HCT116 (cell line): ENCODE measurements at regions not wholly inside any gene's neighbourhood (a gene's known extent, or its start where the extent isn't known, plus 50 kb on each side); places are given as distances from the start of the nearest gene placed in this dataset.

Experiments
- ATAC-seq: fragments of 200-7000 bp; cut with Tn5 transposase; 2 replicates; pipeline ENCODE4 v1.9.1; 2020; ENCODE audit warnings: mild to moderate bottlenecking, moderate library complexity
- BruUV-seq: library from RNA; stranded (reverse); fragments of 400-500 nt; replicated peaks from 2 replicates; lab custom pipeline; 2021; lab: Mats Ljungman, UMichigan
- CTCF ChIA-PET: fragments of 300-600 bp; sonication (Branson Sonifier 250); formaldehyde crosslinking; loops from one replicate; lab custom pipeline; 2021; ENCODE audit warnings: antibody characterized with exemption; lab: Charles Lee
- POLR2A ChIA-PET: fragments of 300-600, 350-600 bp; sonication (Branson Sonifier 250); formaldehyde crosslinking; loops from one replicate; lab custom pipeline; 2021; ENCODE audit warnings: antibody characterized with exemption; lab: Charles Lee
- RAD21 ChIA-PET, 2 experiments: fragments of 300-600 bp; sonication (Branson Sonifier 250); formaldehyde crosslinking; loops; one replicate each; lab custom pipeline; 2023; ENCODE audit warnings: low total read pairs in 2 of 2; ENCODE audit not compliant: uncharacterized antibody in 2 of 2, unreplicated experiment in 2 of 2, low non-redundant PET in 1 of 2; lab: Charles Lee
- DNase-seq: peaks from one replicate; pipeline ENCODE4 v3.0.0-alpha.2; 2010; ENCODE audit warnings: low read depth, low spot score
- H2AFZ ChIP-seq: fragments of 200-600 bp; shearing (Covaris generic), sonication (generic); 2 replicates; pipeline ENCODE4 v1.6.1; 2017; ENCODE audit warnings: low read depth, mixed run types, mixed read lengths, antibody characterized with exemption, low read length; ENCODE audit not compliant: poor library complexity, severe bottlenecking
- H3K27ac ChIP-seq: 2 replicates; pipeline ENCODE4 v1.5.1; 2012; ENCODE audit warnings: low read depth, low read length
- H3K27me3 ChIP-seq: fragments of 200-600 bp; sonication (generic); 2 replicates; pipeline ENCODE4 v1.6.1; 2016; ENCODE audit warnings: mixed run types, low read length, mixed read lengths; ENCODE audit not compliant: insufficient read depth
- H3K36me3 ChIP-seq, 2 experiments: fragments of 200-500 bp in 1 of 2; fragments of 200-600 bp in 1 of 2; sonication (Bioruptor generic) in 1 of 2; sonication (generic) in 1 of 2; 2 replicates each; pipeline versions ENCODE4 v1.5.1 to v1.6.1; 2014 to 2016; ENCODE audit warnings: low read length in 2 of 2, inconsistent platforms in 1 of 2, mixed read lengths in 1 of 2, mixed run types in 1 of 2; ENCODE audit not compliant: insufficient read depth in 2 of 2, control insufficient read depth in 1 of 2
- H3K4me1 ChIP-seq, 2 experiments: fragments of 200-600 bp in 1 of 2; sonication (generic) in 1 of 2; 2 replicates each; pipeline versions ENCODE4 v1.5.1 to v1.6.1; 2012 to 2017; ENCODE audit warnings: low read length in 2 of 2, inconsistent platforms in 1 of 2, mild to moderate bottlenecking in 1 of 2, mixed read lengths in 1 of 2, mixed run types in 1 of 2, moderate library complexity in 1 of 2; ENCODE audit not compliant: insufficient read depth in 2 of 2, control insufficient read depth in 1 of 2
- H3K4me2 ChIP-seq: fragments of 200-600 bp; sonication (generic); 2 replicates; pipeline ENCODE4 v1.6.1; 2017; ENCODE audit warnings: mixed run types, low read length, mixed read lengths
- H3K4me3 ChIP-seq, 2 experiments: fragments of 200-600 bp in 1 of 2; sonication (generic) in 1 of 2; replicated peaks in 1 of 2; 2 replicates each; pipeline ENCODE4 v1.5.1; 2011 to 2016; ENCODE audit warnings: low read length in 2 of 2, control low read depth in 1 of 2, low read depth in 1 of 2, mild to moderate bottlenecking in 1 of 2, mixed read lengths in 1 of 2, mixed run types in 1 of 2
- H3K79me2 ChIP-seq: fragments of 200-600 bp; sonication (generic); 2 replicates; pipeline ENCODE4 v1.6.1; 2017; ENCODE audit warnings: mild to moderate bottlenecking, mixed run types, low read length, moderate library complexity, mixed read lengths; ENCODE audit not compliant: insufficient read depth
- H3K9ac ChIP-seq: fragments of 200-600 bp; sonication (generic); 2 replicates; pipeline ENCODE4 v1.6.1; 2016; ENCODE audit warnings: low read length, mixed read lengths
- H3K9me2 ChIP-seq: fragments of 200-600 bp; sonication (generic), shearing (Covaris generic); 2 replicates; pipeline ENCODE4 v1.6.1; 2017; ENCODE audit warnings: mixed run types, mild to moderate bottlenecking, moderate library complexity; ENCODE audit not compliant: insufficient read depth
- H3K9me3 ChIP-seq, 2 experiments: fragments of 200-500 bp in 1 of 2; fragments of 200-600 bp in 1 of 2; sonication (Bioruptor generic) in 1 of 2; sonication (generic) in 1 of 2; 2 replicates each; pipeline ENCODE4 v1.6.1; 2014 to 2017; ENCODE audit warnings: low read length in 2 of 2, mixed read lengths in 2 of 2, inconsistent platforms in 1 of 2, low read depth in 1 of 2, mild to moderate bottlenecking in 1 of 2, mixed run types in 1 of 2, moderate library complexity in 1 of 2; ENCODE audit not compliant: control insufficient read depth in 1 of 2, insufficient read depth in 1 of 2
- H4K20me1 ChIP-seq: fragments of 200-600 bp; sonication (generic), shearing (Covaris generic); 2 replicates; pipeline ENCODE4 v1.6.1; 2017; ENCODE audit warnings: mixed run types, mild to moderate bottlenecking, moderate library complexity; ENCODE audit not compliant: insufficient read depth
- CBX3 ChIP-seq: IDR thresholded peaks from 2 replicates; pipeline ENCODE4 v1.6.1; 2012; ENCODE audit warnings: low read depth
- CEBPB ChIP-seq: IDR thresholded peaks from 2 replicates; pipeline ENCODE4 v1.6.1; 2012; ENCODE audit warnings: low read depth
- CTCF ChIP-seq, 3 experiments: fragments of 200-600 bp in 1 of 3; sonication (generic) in 1 of 3; IDR thresholded peaks in 2 of 3; conservative IDR thresholded peaks in 1 of 3; 2 replicates each; pipeline ENCODE4 v1.5.1; 2012 to 2017; ENCODE audit warnings: low read depth in 2 of 3, low read length in 2 of 3, antibody characterized with exemption in 1 of 3, borderline replicate concordance in 1 of 3, control low read depth in 1 of 3, mild to moderate bottlenecking in 1 of 3, mixed read lengths in 1 of 3, mixed run types in 1 of 3, moderate library complexity in 1 of 3; ENCODE audit not compliant: insufficient read depth in 1 of 3
- EGR1 ChIP-seq: IDR thresholded peaks from 2 replicates; pipeline ENCODE4 v1.6.1; 2012; ENCODE audit warnings: low read depth
- ELF1 ChIP-seq: IDR thresholded peaks from 2 replicates; pipeline ENCODE4 v1.6.1; 2012; ENCODE audit warnings: low read depth, borderline replicate concordance
- EZH2phosphoT487 ChIP-seq: fragments of 200-600 bp; IDR thresholded peaks from 2 replicates; pipeline ENCODE4 v1.6.1; 2018; ENCODE audit warnings: antibody characterized with exemption, borderline replicate concordance
- FOSL1 ChIP-seq: IDR thresholded peaks from 2 replicates; pipeline ENCODE4 v1.6.1; 2012; ENCODE audit warnings: low read depth
- JUND ChIP-seq: IDR thresholded peaks from 2 replicates; pipeline ENCODE4 v1.6.1; 2012
- MAX ChIP-seq: IDR thresholded peaks from 2 replicates; pipeline ENCODE4 v1.6.1; 2012
- POLR2A ChIP-seq: IDR thresholded peaks from 2 replicates; pipeline ENCODE4 v1.7.0; 2011; ENCODE audit warnings: borderline replicate concordance; ENCODE audit not compliant: insufficient read depth, insufficient read length; ENCODE audit errors: extremely low read depth
- POLR2AphosphoS5 ChIP-seq: IDR thresholded peaks from 2 replicates; pipeline ENCODE4 v1.6.1; 2011; ENCODE audit warnings: mild to moderate bottlenecking, low read depth, low read length, moderate library complexity
- RAD21 ChIP-seq: IDR thresholded peaks from 2 replicates; pipeline ENCODE4 v1.6.1; 2012; ENCODE audit warnings: low read depth, mild to moderate bottlenecking
- REST ChIP-seq: IDR thresholded peaks from 2 replicates; pipeline ENCODE4 v1.6.1; 2012; ENCODE audit warnings: low read depth
- SIN3A ChIP-seq: IDR thresholded peaks from 2 replicates; pipeline ENCODE4 v1.6.1; 2012; ENCODE audit warnings: low read depth
- SP1 ChIP-seq: IDR thresholded peaks from 2 replicates; pipeline ENCODE4 v1.6.1; 2012; ENCODE audit warnings: low read depth
- SRF ChIP-seq: IDR thresholded peaks from 2 replicates; pipeline ENCODE4 v1.6.1; 2012; ENCODE audit warnings: low read depth
- YY1 ChIP-seq: IDR thresholded peaks from 2 replicates; pipeline ENCODE4 v1.6.1; 2011; ENCODE audit warnings: low read length, low read depth, moderate library complexity, mild to moderate bottlenecking; ENCODE audit not compliant: insufficient replicate concordance; ENCODE audit errors: extremely low read depth
- ZFX ChIP-seq: fragments of 450-650 bp; IDR thresholded peaks from 2 replicates; pipeline ENCODE4 v1.6.1; 2017
- ZNF274 ChIP-seq: fragments of 200-500 bp; sonication (Bioruptor generic); IDR thresholded peaks from 2 replicates; pipeline ENCODE4 v1.6.1; 2014; ENCODE audit warnings: mild to moderate bottlenecking, low read depth, low read length, inconsistent platforms
- intact Hi-C: fragments of 100-400 bp; cut with micrococcal nuclease; formaldehyde crosslinking; loops from 2 replicates; pipeline ENCODE4 v1.10.0; 2022
- TF ChIP-seq, protein P1 (sequence below): IDR thresholded peaks from 2 replicates; pipeline ENCODE4 v1.6.1; 2011; ENCODE audit warnings: mild to moderate bottlenecking, low read length, moderate library complexity; ENCODE audit not compliant: insufficient replicate concordance; ENCODE audit errors: extremely low read depth

- POLR2A ChIA-PET = no interaction called here
Measured at GRCh38 chr2:138321458-138321857, 180.1 kb upstream of the SPOPL start.

More at GRCh38 chr2:138321458-138321857, 180.1 kb upstream of the SPOPL start:
- BruUV-seq = no TSS peak
- H3K4me3 ChIP-seq = no peak overlapping the region
- no peak overlapping the region for H3K27ac ChIP-seq
- H3K4me1 ChIP-seq = no peaks in the 10 kb centered on the region
- TF ChIP-seq EGR1 = no peak
- TF ChIP-seq SRF = no peak
- TF ChIP-seq SP1 = no peak
- no peak for TF ChIP-seq POLR2AphosphoS5
- no peak for TF ChIP-seq RAD21
- no peak for TF ChIP-seq ZFX
- TF ChIP-seq, protein P1, sequence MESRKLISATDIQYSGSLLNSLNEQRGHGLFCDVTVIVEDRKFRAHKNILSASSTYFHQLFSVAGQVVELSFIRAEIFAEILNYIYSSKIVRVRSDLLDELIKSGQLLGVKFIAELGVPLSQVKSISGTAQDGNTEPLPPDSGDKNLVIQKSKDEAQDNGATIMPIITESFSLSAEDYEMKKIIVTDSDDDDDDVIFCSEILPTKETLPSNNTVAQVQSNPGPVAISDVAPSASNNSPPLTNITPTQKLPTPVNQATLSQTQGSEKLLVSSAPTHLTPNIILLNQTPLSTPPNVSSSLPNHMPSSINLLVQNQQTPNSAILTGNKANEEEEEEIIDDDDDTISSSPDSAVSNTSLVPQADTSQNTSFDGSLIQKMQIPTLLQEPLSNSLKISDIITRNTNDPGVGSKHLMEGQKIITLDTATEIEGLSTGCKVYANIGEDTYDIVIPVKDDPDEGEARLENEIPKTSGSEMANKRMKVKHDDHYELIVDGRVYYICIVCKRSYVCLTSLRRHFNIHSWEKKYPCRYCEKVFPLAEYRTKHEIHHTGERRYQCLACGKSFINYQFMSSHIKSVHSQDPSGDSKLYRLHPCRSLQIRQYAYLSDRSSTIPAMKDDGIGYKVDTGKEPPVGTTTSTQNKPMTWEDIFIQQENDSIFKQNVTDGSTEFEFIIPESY = no peak
- no peak for TF ChIP-seq JUND
- TF ChIP-seq CBX3 = no peak
- no peak for TF ChIP-seq REST
- TF ChIP-seq CTCF (IDR thresholded peaks at IDR 0.05 in 2 of 3, conservative IDR thresholded peaks at IDR 0.05 in 1 of 3; ENCODE audit: borderline replicate concordance in 1 of 3, insufficient read depth in 1 of 3, low read depth in 2 of 3, low read length in 2 of 3) = no peak
- no peak for TF ChIP-seq ELF1
- TF ChIP-seq CEBPB = no peak
- no peak for TF ChIP-seq EZH2phosphoT487
- no peak for TF ChIP-seq SIN3A
- TF ChIP-seq ZNF274 = no peak
- no peak for TF ChIP-seq POLR2A
- TF ChIP-seq FOSL1 = no peak
- TF ChIP-seq YY1 = no peak
- no peak for TF ChIP-seq MAX
- ATAC-seq = no peak
- H3K4me2 ChIP-seq = no peak overlapping the region
- H3K9ac ChIP-seq = no peak overlapping the region
- H3K79me2 ChIP-seq = no peaks in the 10 kb centered on the region
- intact Hi-C loops = no loop called here
- H3K36me3 ChIP-seq = no peaks in the 10 kb centered on the region
- H4K20me1 ChIP-seq = no peaks in the 10 kb centered on the region
- ChIA-PET CTCF (no interaction called here), RAD21 (no interaction called here)
- H3K27me3 ChIP-seq = no peaks in the 10 kb centered on the region
- no peak for DNase-seq
- H2AFZ ChIP-seq = no peak overlapping the region
- no peaks in the 10 kb centered on the region; the same call in 1 of the 2 replicates for H3K9me2 ChIP-seq
- no peaks in the 10 kb centered on the region for H3K9me3 ChIP-seq
